Keratinocyte (primary cell): ENCODE measurements at regions not wholly inside any gene's neighbourhood (a gene's known extent, or its start where the extent isn't known, plus 50 kb on each side); places are given as distances from the start of the nearest gene placed in this dataset.

Experiments used
- DNase-seq: peaks from one replicate; pipeline ENCODE4 v3.0.0-alpha.2; 2011; ENCODE audit warnings: low read depth, missing footprints, low spot score
- FAIRE-seq: peaks from 2 replicates; lab custom pipeline; 2011; peaks lifted over from hg19 to GRCh38; lab: Jason Lieb, UNC
- H2AFZ ChIP-seq: 2 replicates; pipeline ENCODE4 v1.6.0; 2012; ENCODE audit warnings: low read length, control low read depth, inconsistent platforms; ENCODE audit not compliant: control insufficient read depth
- H3K27ac ChIP-seq: 2 replicates; pipeline ENCODE4 v1.5.1; 2011; ENCODE audit warnings: low read length; ENCODE audit not compliant: control insufficient read depth, insufficient read depth
- H3K27me3 ChIP-seq: 3 replicates; pipeline ENCODE4 v1.6.0; 2011; ENCODE audit warnings: low read length; ENCODE audit not compliant: control insufficient read depth, insufficient read depth; ENCODE audit errors: extremely low read depth
- H3K36me3 ChIP-seq, 2 experiments: 2 replicates in 1 of 2; 3 replicates in 1 of 2; pipeline ENCODE4 v1.5.1; 2011; ENCODE audit warnings: low read length in 2 of 2, mild to moderate bottlenecking in 1 of 2; ENCODE audit not compliant: control insufficient read depth in 2 of 2, insufficient read depth in 2 of 2; ENCODE audit errors: extremely low read depth in 1 of 2
- H3K4me1 ChIP-seq: 3 replicates; pipeline ENCODE4 v1.5.1; 2011; ENCODE audit warnings: low read length; ENCODE audit not compliant: control insufficient read depth, insufficient read depth; ENCODE audit errors: extremely low read depth
- H3K4me2 ChIP-seq: 3 replicates; pipeline ENCODE4 v1.6.0; 2011; ENCODE audit warnings: low read depth, low read length; ENCODE audit not compliant: control insufficient read depth, insufficient read depth; ENCODE audit errors: extremely low read depth
- H3K4me3 ChIP-seq, 3 experiments: fragments of 200-600 bp in 1 of 3; sonication (generic) in 1 of 3; 2 replicates in 2 of 3; 3 replicates in 1 of 3; pipeline ENCODE4 v1.5.1; 2011 to 2016; ENCODE audit warnings: low read length in 3 of 3, mild to moderate bottlenecking in 3 of 3, control low read depth in 2 of 3, inconsistent platforms in 1 of 3, low read depth in 1 of 3, mixed read lengths in 1 of 3, mixed run types in 1 of 3, moderate library complexity in 1 of 3; ENCODE audit not compliant: control insufficient read depth in 2 of 3, insufficient read depth in 2 of 3; ENCODE audit errors: extremely low read depth in 1 of 3
- H3K79me2 ChIP-seq: 2 replicates; pipeline ENCODE4 v1.6.0; 2012; ENCODE audit warnings: low read length; ENCODE audit not compliant: control insufficient read depth, insufficient read depth
- H3K9ac ChIP-seq: 3 replicates; pipeline ENCODE4 v1.6.0; 2011; ENCODE audit warnings: low read length; ENCODE audit not compliant: control insufficient read depth, insufficient read depth; ENCODE audit errors: extremely low read depth
- H3K9me1 ChIP-seq: 3 replicates; pipeline ENCODE4 v1.6.0; 2011; ENCODE audit warnings: low read length; ENCODE audit not compliant: control insufficient read depth, insufficient read depth; ENCODE audit errors: extremely low read depth
- H3K9me3 ChIP-seq: 2 replicates; pipeline ENCODE4 v1.5.1; 2012; ENCODE audit warnings: low read depth, low read length; ENCODE audit not compliant: control insufficient read depth
- H4K20me1 ChIP-seq: 3 replicates; pipeline ENCODE4 v1.6.0; 2011; ENCODE audit warnings: low read length; ENCODE audit not compliant: control insufficient read depth, insufficient read depth; ENCODE audit errors: extremely low read depth
- CTCF ChIP-seq, 3 experiments: IDR thresholded peaks in 1 of 3; conservative IDR thresholded peaks in 1 of 3; optimal IDR thresholded peaks in 1 of 3; 2 replicates in 2 of 3; 3 replicates in 1 of 3; pipeline versions ENCODE3 to v1.5.1; 2011; ENCODE audit warnings: low read length in 3 of 3, mild to moderate bottlenecking in 3 of 3, moderate library complexity in 2 of 3, control low read depth in 1 of 3, inconsistent platforms in 1 of 3; ENCODE audit not compliant: insufficient read depth in 2 of 3; ENCODE audit errors: extremely low read depth in 1 of 3
- EZH2 ChIP-seq: IDR thresholded peaks from one replicate; pipeline ENCODE4 v1.6.1; 2012; ENCODE audit warnings: inconsistent platforms, mild to moderate bottlenecking, low read length, moderate library complexity
- dilution Hi-C: fragments of 300-500 bp; cut with MboI; formaldehyde crosslinking; loops from one replicate; pipeline ENCODE4 v1.7.0; 2020; ENCODE audit warnings: low sequenced_read_pairs; ENCODE audit not compliant: extremely low pct_ligation_motif_present

GRCh38 chr13:57969951-57970350, 338.4 kb downstream of the PCDH17 start:
- Histone ChIP-seq H2AFZ (no peak overlapping the region), H3K79me2 (no peaks in the 10 kb centered on the region), H3K27me3 (no peaks in the 10 kb centered on the region), H3K4me2 (no peak overlapping the region), H3K4me3 (no peak overlapping the region), H3K27ac (no peak overlapping the region), H3K9me1 (no peaks in the 10 kb centered on the region), H3K9ac (no peak overlapping the region), H4K20me1 (no peaks in the 10 kb centered on the region), H3K36me3 (no peaks in the 10 kb centered on the region), H3K9me3 (peaks cover 2% of the 10 kb centered on the region), H3K4me1 (no peaks in the 10 kb centered on the region)
- FAIRE-seq: no peak
- TF ChIP-seq CTCF (optimal IDR thresholded peaks at IDR 0.05 in 1 of 3, IDR thresholded peaks at IDR 0.05 in 1 of 3, conservative IDR thresholded peaks at IDR 0.05 in 1 of 3; ENCODE audit: extremely low read depth in 1 of 3, insufficient read depth in 2 of 3, low read length in 3 of 3) (no peak), EZH2 (no peak)
- dilution Hi-C loops: no loop called here
- no peak for DNase-seq

GRCh38 chr13:57970404-57970803, 338.9 kb downstream of the PCDH17 start:
- H3K9me1 ChIP-seq: no peaks in the 10 kb centered on the region
- no peak overlapping the region for H3K9ac ChIP-seq
- FAIRE-seq: no peak
- H4K20me1 ChIP-seq: no peaks in the 10 kb centered on the region
- no peaks in the 10 kb centered on the region for H3K79me2 ChIP-seq
- H3K9me3 ChIP-seq: peaks cover 2% of the 10 kb centered on the region
- no peak for DNase-seq
- no peak overlapping the region for H3K27ac ChIP-seq
- no peaks in the 10 kb centered on the region for H3K27me3 ChIP-seq
- no peak overlapping the region for H3K4me2 ChIP-seq
- TF ChIP-seq EZH2 (no peak), CTCF (optimal IDR thresholded peaks at IDR 0.05 in 1 of 3, IDR thresholded peaks at IDR 0.05 in 1 of 3, conservative IDR thresholded peaks at IDR 0.05 in 1 of 3; ENCODE audit: extremely low read depth in 1 of 3, insufficient read depth in 2 of 3, low read length in 3 of 3) (no peak)
- H2AFZ ChIP-seq: no peak overlapping the region
- H3K4me1 ChIP-seq: no peaks in the 10 kb centered on the region
- H3K36me3 ChIP-seq: no peaks in the 10 kb centered on the region
- dilution Hi-C loops: no loop called here
- H3K4me3 ChIP-seq: no peak overlapping the region
